K562 (cell line): ENCODE measurements at regions not wholly inside any gene's neighbourhood (a gene's known extent, or its start where the extent isn't known, plus 50 kb on each side); places are given as distances from the start of the nearest gene placed in this dataset.

Source experiments
- ATAC-seq: fragments of 200-7000 bp; cut with Tn5 transposase; 3 replicates; pipeline ENCODE4 v1.9.1; 2020; ENCODE audit warnings: moderate library complexity
- BruUV-seq: library from RNA; stranded (reverse); fragments of 400-500 nt; replicated peaks from 2 replicates; lab custom pipeline; 2021; lab: Mats Ljungman, UMichigan
- CTCF ChIA-PET: fragments of 300-600 bp; formaldehyde crosslinking; extraction: SDS; loops from one replicate; lab custom pipeline; 2021; ENCODE audit warnings: low intra/inter-chr PET ratio; lab: Yijun Ruan, JAX
- POLR2A ChIA-PET: fragments of 300-600, 350-650 bp; sonication (Branson Sonifier 250); formaldehyde crosslinking; extraction: SDS; loops from one replicate; lab custom pipeline; 2021; ENCODE audit warnings: antibody characterized with exemption, inconsistent platforms; lab: Yijun Ruan, JAX
- DNase-seq, 4 experiments: peaks; one replicate each; pipeline versions ENCODE4 v3.0.0 to v3.0.0-alpha.2; 2011 to 2018; ENCODE audit warnings: low spot score in 3 of 4, mixed read lengths in 3 of 4; ENCODE audit errors: extremely low read depth in 1 of 4
- FAIRE-seq: peaks from 2 replicates; lab custom pipeline; 2011; peaks lifted over from hg19 to GRCh38; lab: Jason Lieb, UNC
- H2AFZ ChIP-seq: 2 replicates; pipeline ENCODE4 v1.6.0; 2011; ENCODE audit warnings: low read depth, low read length, control low read depth, inconsistent platforms
- H3K27ac ChIP-seq: fragments of 200-600 bp; 3 replicates; pipeline ENCODE4 v1.8.0; 2011; ENCODE audit warnings: low read depth, mild to moderate bottlenecking, control low read depth, inconsistent platforms, low read length, moderate library complexity, mixed read lengths; ENCODE audit errors: extremely low read depth
- H3K27me3 ChIP-seq, 2 experiments: fragments of 300-600 bp in 1 of 2; 2 replicates in 1 of 2; 3 replicates in 1 of 2; pipeline versions ENCODE4 v1.6.0 to v1.8.0; 2011; ENCODE audit warnings: inconsistent platforms in 2 of 2, low read length in 2 of 2, mild to moderate bottlenecking in 1 of 2, mixed read lengths in 1 of 2, moderate library complexity in 1 of 2; ENCODE audit not compliant: control insufficient read depth in 2 of 2, insufficient read depth in 2 of 2
- H3K36me3 ChIP-seq: fragments of 300-600 bp; 3 replicates; pipeline ENCODE4 v1.8.0; 2011; ENCODE audit warnings: mild to moderate bottlenecking, low read length, inconsistent platforms; ENCODE audit not compliant: control insufficient read depth, insufficient read depth
- H3K4me1 ChIP-seq, 2 experiments: fragments of 200-600 bp in 1 of 2; replicated peaks in 1 of 2; 2 replicates in 1 of 2; 3 replicates in 1 of 2; pipeline versions ENCODE4 v1.5.1 to v1.8.0; 2011; ENCODE audit warnings: inconsistent platforms in 2 of 2, low read length in 2 of 2, mild to moderate bottlenecking in 1 of 2, mixed read lengths in 1 of 2, moderate library complexity in 1 of 2; ENCODE audit not compliant: control insufficient read depth in 2 of 2, insufficient read depth in 2 of 2
- H3K4me2 ChIP-seq: 2 replicates; pipeline ENCODE4 v1.6.1; 2011; ENCODE audit warnings: low read length, control low read depth, inconsistent platforms, mixed read lengths; ENCODE audit not compliant: insufficient read depth
- H3K4me3 ChIP-seq: fragments of 200-600 bp; sonication (generic), shearing (Covaris generic); 2 replicates; pipeline ENCODE4 v1.5.1; 2016; ENCODE audit warnings: control low read depth, inconsistent platforms
- H3K79me2 ChIP-seq: fragments of 200-600 bp; 3 replicates; pipeline ENCODE4 v1.8.0; 2011; ENCODE audit warnings: low read length, inconsistent platforms; ENCODE audit not compliant: control insufficient read depth, insufficient read depth
- H3K9ac ChIP-seq, 2 experiments: 2 replicates each; pipeline versions ENCODE4 v1.6.0 to v1.6.1; 2011; ENCODE audit warnings: low read depth in 2 of 2, low read length in 2 of 2, control low read depth in 1 of 2, inconsistent platforms in 1 of 2, mild to moderate bottlenecking in 1 of 2, mixed read lengths in 1 of 2; ENCODE audit not compliant: insufficient read depth in 1 of 2
- H3K9me1 ChIP-seq: one replicate; pipeline ENCODE4 v1.6.0; 2011; ENCODE audit warnings: inconsistent platforms, mild to moderate bottlenecking, low read length, moderate library complexity; ENCODE audit not compliant: control insufficient read depth, insufficient read depth
- H3K9me3 ChIP-seq: replicated peaks from 2 replicates; pipeline ENCODE4 v1.5.1; 2011; ENCODE audit warnings: low read depth, low read length, inconsistent platforms; ENCODE audit not compliant: control insufficient read depth, insufficient read depth
- H4K20me1 ChIP-seq: replicated peaks from 2 replicates; pipeline ENCODE4 v1.6.1; 2011; ENCODE audit warnings: low read length, inconsistent platforms, mixed read lengths; ENCODE audit not compliant: control insufficient read depth, insufficient read depth
- ATF7 ChIP-seq: fragments of 450-650 bp; IDR thresholded peaks from 2 replicates; pipeline ENCODE4 v1.7.1; 2014; ENCODE audit warnings: mild to moderate bottlenecking, moderate library complexity
- CREB1 ChIP-seq, 2 experiments: sonication (generic) in 1 of 2; formaldehyde crosslinking in 1 of 2; IDR thresholded peaks; 2 replicates each; pipeline versions ENCODE4 v1.6.1 to v1.8.0; 2012 to 2022; ENCODE audit warnings: inconsistent platforms in 1 of 2, mild to moderate bottlenecking in 1 of 2, missing genetic modification reagents in 1 of 2, moderate library complexity in 1 of 2
- EGR1 ChIP-seq: fragments of 450-650 bp; conservative IDR thresholded peaks from 2 replicates; pipeline ENCODE4 v1.6.1; 2017; ENCODE audit warnings: mild to moderate bottlenecking
- MBD1 ChIP-seq: fragments of 250-450 bp; sonication (Bioruptor Pico); IDR thresholded peaks from 2 replicates; pipeline ENCODE4 v1.8.0; 2022; ENCODE audit warnings: inconsistent platforms
- TFE3 ChIP-seq: fragments of 450-650 bp; formaldehyde crosslinking; IDR thresholded peaks from 2 replicates; pipeline ENCODE4 v1.4.0; 2020; ENCODE audit warnings: mild to moderate bottlenecking, mixed read lengths
- WGBS: fragments of 100-300 bp; shearing (Covaris generic); methylation state at CpG from one replicate; pipeline ENCODE4 v1.1.6; 2016; ENCODE audit warnings: low coverage, mixed read lengths; ENCODE audit not compliant: insufficient coverage; ENCODE audit errors: missing lambda C conversion rate; 5-methylcytosine and 5-hydroxymethylcytosine counted together
- in situ Hi-C: fragments of 300-500 bp; cut with MboI; formaldehyde crosslinking; loops from 4 replicates; pipeline ENCODE4 v1.15.0; 2018; ENCODE audit warnings: inconsistent platforms, mixed read lengths
- intact Hi-C: fragments of 100-400 bp; cut with micrococcal nuclease; formaldehyde crosslinking; loops from 2 replicates; pipeline ENCODE4 v1.14.2; 2022

- H3K79me2 ChIP-seq: no peaks in the 10 kb centered on the region
- TF ChIP-seq CREB1 (IDR thresholded peaks at IDR 0.05): no peak
- no peak for TF ChIP-seq CREB1 (CRISPR knock-in tag; IDR thresholded peaks at IDR 0.05)
- WGBS: 2% methylated on average over 14 of the region's 14 CpGs
- no peak overlapping the region for H3K27ac ChIP-seq
- no peaks in the 10 kb centered on the region for H3K9me1 ChIP-seq
- H2AFZ ChIP-seq: no peak overlapping the region
- no peak overlapping the region for H3K4me2 ChIP-seq
- ATAC-seq: no peak
- FAIRE-seq: no peak
- in situ Hi-C loops (no loop called here), intact Hi-C loops (no loop called here)
- H3K9ac ChIP-seq: no peak overlapping the region
- no peak for DNase-seq
- ChIA-PET CTCF (no interaction called here), POLR2A (no interaction called here)
- BruUV-seq: no TSS peak
- no peak overlapping the region for H3K4me3 ChIP-seq
- H3K9me3 ChIP-seq: no peaks in the 10 kb centered on the region; the same call in 1 of the 2 replicates
- H3K4me1 ChIP-seq: no peaks in the 10 kb centered on the region
- H3K36me3 ChIP-seq: no peaks in the 10 kb centered on the region
- H4K20me1 ChIP-seq: no peaks in the 10 kb centered on the region
- no peaks in the 10 kb centered on the region for H3K27me3 ChIP-seq
Observed at GRCh38 chr18:5772306-5773105, 122.8 kb downstream of the TMEM200C start.

GRCh38 chr18:5771343-5771742, 124.0 kb downstream of the TMEM200C start:
- WGBS: 0% methylated on average over 5 of the region's 5 CpGs
- ATAC-seq (no peak), FAIRE-seq (no peak)
- Histone ChIP-seq H3K36me3 (no peaks in the 10 kb centered on the region), H4K20me1 (no peaks in the 10 kb centered on the region), H3K4me3 (no peak overlapping the region), H3K9me1 (no peaks in the 10 kb centered on the region), H3K4me2 (no peak overlapping the region), H2AFZ (no peak overlapping the region), H3K27me3 (no peaks in the 10 kb centered on the region)
- in situ Hi-C loops: no loop called here
- CTCF ChIA-PET: no interaction called here
- TF ChIP-seq TFE3 (CRISPR knock-in tag) (no peak), EGR1 (no peak), ATF7 (no peak), MBD1 (no peak)
- TF ChIP-seq, all 486 proteins: peak for 0
- DNase-seq: no peak
- no TSS peak for BruUV-seq
- Histone ChIP-seq H3K79me2 (no peaks in the 10 kb centered on the region), H3K27ac (no peak overlapping the region), H3K9ac (no peak overlapping the region), H3K9me3 (no peaks in the 10 kb centered on the region; the same call in 1 of the 2 replicates), H3K4me1 (no peaks in the 10 kb centered on the region)
- POLR2A ChIA-PET: no interaction called here
- intact Hi-C loops: no loop called here
